ENCODE measurements at regions not wholly inside any gene's neighbourhood (a gene's known extent, or its start where the extent isn't known, plus 50 kb on each side); places are given as distances from the start of the nearest gene placed in this dataset.
"Not testable (repeated sequence)": the region's sequence is repeated elsewhere in the genome, so short reads cannot be mapped to it uniquely, and the experiment has no call there.

DNA sequence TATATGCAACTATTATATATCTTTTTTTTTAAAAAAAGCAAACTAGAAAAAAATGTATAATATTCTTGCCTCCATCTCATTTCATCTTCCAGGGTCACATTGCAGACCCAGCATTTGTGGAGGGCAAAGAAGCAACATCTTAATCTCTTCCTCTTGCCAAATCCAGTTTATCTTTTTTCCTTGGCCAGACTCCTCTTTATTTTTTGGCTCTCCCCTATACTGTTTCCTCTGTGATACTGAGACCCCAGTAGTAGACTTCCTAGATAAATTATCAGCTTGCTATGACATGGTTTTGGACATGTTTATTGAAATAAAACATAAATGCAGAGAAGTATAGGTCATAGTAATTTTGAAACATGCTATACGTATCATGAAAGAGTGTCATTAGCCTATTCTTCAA, 303.8 kb upstream of the DDHD1 start:
- no peak for DNase-seq

DNA sequence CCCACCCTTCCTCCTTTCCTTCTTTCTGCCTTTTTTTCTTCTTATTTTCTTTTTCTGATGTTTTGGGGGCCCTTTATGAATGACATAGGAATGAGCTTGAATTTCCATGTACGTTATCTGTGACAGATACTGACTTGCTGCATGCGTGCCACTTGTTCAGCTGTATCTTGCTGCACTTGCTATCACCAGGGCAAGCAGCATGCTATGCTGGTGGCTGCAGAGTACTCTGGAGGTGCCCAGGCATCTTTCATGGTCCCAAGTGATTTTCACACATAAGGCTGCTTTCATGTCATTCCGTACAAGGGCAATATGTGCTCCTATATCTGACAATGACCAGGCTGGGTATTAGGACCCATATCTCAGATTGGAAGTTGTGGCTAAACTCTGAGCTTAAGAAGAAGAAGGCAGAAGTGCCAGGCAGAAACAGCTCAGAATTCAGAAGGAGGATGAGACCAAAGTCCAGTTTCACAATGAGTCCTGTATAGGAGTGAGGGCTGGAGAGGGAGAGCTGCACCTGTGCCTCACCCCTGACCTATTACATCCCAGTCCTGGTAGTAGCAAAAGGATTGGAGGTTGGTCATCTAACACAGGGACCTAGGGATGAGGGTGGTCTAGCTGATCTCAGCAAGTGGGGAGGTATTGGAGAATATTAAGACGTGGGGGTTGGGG, 299.0 kb upstream of the DDHD1 start:
- DNase-seq = no peak

DNA sequence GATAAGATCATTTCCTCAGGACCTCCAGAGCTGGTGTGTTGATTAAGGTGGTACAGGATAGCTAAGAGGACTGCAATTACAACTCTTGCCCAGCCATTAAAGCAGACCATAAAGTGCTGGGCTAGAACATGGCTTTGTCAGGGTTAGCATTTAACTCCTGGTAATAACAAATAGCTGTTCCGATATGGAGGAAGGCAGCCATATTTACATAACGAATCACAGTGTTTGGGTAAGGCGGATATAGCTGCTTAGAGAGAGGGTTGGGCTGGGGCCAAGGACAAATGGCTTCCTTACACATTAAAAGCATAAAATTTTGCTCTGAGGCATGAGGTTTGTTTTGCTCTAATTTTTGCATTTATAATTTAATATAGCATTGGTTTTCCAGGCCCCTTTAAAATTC, 297.7 kb upstream of the DDHD1 start:
- peak; percentile 75 for DNase-seq

DNA sequence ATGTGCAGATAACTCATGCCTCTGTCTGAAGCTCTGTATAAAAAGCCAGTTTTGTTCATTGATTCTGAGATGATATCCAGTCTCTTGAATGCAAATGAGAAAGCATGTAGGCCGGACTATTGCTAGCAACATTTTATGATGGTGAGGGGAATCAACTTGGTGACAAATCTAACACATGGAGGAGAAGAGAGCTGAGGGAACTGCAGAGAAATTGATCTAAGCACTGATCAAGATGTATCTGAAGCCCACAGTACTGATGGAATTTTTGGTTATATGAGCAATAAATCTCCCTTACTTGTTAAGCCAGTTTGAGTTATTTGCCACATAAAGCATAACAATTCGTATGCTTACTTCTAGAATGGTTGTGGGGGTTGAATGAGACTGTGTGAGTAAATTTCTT, 295.6 kb upstream of the DDHD1 start:
- no peak for DNase-seq

DNA sequence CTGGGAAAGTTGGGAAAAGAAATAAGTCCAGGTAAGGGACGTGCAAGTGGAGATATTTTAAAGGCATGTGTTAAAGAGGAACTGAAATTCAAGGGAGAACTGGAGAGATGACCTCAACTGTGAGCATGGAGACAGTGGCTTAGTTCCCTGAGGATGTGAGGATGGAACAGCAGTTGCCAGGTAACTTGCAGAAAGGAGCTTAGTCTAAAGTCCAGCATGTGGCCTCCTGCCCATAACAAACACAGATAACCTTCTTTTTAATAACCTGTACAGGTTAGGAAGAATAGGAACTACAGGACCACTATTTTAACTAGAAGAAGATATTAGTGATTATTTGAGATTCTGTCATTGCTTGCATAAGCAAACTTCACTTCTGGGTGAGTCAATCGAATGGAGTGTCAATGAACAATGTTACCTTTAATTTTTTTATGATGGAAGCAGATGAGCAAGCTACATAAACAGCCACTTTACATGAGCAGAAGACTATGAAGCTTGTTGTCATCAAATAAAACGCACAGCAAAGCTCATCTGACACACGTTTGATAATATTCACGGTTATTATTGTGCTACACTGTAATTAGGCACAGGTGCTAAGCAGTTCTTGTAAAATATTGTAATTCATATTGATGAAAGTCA, 291.7 kb upstream of the DDHD1 start:
- no peak for DNase-seq

DNA sequence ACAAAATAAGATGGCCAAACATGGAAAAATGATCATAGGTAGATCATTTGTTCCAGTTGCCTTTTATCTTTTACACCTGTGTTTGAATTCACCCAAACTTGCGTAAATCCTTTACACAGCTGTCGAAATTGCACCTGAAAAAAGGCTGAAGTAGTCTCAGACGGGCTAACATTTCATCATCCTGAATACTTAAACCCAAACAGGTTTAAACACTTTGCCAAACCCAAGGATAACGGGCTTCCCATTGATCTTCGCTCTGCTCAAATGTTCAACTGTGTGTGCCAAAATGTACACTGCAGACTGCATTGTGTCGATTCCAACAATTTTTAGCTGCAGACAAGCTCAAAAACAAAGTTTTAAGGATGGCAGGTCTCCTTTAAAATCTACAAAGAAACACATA, 288.7 kb upstream of the DDHD1 start:
- no peak for DNase-seq

DNA sequence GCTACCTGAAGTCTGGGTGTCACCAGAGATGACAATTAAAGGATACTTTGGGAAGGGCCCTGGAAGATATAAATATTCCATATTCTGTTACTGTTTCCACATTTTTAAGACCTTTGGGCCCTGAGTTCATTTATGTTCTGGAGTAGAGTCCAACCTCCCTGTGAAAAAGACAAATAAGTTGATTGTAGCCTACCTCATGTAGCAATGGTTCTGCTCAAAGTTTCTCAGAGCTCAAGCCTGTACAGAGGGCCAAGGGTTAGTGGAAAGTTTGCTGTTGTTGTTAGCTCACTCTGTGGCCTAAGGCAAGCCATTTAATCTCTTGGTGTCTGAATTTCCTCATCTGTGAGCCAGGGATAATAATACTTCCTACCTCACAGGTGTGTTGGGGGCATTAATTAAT, 284.7 kb upstream of the DDHD1 start:
- no peak for DNase-seq

DNA sequence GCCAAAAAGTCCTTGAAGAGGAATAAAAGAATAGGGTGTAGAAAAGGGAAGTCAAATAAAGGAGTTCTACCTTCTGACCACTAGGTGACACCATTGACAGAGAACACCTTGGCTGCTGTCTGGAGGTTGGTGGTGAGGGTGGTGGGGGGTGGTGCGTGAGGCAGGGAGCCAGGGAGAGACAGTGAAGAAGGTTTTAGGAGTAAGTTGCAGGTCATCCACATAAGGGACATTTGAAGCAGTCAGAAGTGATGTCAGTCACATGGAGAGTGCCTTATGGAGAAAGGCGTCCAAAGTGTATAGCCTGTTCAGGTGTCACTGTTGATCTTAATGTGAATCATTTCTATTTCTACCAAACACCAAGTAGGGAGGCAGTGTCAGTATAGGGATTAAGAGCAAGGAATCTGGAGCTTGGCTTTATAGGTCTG, 279.3 kb upstream of the DDHD1 start:
- DNase-seq = peak; percentile 46

DNA sequence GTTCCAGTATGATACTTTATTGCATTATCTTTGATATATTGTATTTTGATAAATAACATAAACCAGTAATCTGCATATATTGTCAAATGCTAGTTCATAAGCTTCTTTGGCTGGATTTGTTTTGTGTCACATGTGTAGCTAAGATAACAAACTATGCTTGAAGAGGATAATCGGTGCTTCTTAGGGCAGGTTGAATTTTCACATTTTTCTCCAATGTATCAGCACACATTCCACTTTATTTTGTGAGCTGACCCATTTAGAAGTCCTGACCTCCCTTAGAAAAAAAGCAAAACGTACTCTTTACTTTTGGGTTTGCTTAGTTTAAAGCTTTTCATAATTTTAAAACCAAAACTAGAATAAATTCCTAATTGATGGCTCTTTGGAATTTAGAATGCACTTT, 277.7 kb upstream of the DDHD1 start:
- no peak for DNase-seq

DNA sequence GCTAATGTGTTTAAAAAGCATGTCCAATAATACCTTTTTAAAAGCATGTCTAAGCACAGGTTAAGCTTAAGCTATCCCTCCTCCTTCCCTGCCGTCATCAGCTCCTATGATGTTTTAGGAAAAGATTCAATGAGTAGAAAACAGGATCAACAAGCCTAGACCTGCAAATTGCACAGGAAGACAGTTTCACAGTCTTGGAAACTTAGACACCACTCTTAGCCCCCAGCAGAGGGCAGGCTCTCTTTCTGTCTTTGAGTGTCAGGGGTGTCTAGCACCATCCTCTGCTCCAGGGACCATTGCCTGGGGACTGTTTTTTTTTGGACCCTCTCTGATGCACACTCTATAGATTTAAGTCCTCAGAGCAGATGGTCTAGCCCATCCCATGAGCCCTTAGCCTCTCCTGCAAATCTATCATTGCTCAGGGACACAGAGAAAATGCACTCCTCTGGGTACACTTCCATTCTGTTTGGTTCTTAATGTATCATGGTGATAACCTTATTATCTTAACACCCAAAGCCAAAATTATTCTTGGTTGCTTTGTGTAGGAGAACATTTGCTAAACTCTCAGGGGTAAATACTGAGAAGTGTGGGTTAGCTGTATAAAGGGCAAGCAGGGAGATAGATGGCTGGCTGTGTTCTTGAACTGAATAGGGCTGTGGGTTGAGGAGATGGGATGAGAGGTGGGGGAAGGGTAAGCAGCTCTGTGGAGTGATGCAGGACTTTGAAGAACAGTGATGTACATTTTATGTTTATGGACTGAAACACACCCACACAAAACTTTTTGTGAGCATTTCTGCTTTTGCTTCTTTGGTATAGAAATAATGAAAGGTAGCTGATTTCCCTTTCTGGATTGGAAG, 259.9 kb upstream of the DDHD1 start:
- DNase-seq = peak; percentile 14

DNA sequence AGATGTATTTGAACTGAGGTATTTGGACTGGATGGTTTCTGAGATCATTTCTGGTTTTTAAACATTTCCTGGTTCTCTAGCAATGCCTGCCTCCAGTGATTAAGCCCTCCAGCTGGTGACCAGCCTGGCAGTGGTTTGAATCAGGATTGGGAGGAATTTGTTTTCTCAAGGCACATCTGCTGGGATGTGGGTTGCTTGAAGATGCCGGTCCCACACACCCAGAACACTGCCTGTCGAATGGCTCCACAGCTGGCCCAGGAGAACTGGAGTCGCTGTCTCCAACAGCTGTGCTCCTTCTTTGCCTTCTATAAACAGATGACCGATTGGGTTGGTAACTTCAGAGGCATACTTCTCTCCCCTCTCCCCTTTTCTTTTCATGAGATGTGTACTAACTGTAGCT, 258.0 kb upstream of the DDHD1 start:
- peak; percentile 66 for DNase-seq

DNA sequence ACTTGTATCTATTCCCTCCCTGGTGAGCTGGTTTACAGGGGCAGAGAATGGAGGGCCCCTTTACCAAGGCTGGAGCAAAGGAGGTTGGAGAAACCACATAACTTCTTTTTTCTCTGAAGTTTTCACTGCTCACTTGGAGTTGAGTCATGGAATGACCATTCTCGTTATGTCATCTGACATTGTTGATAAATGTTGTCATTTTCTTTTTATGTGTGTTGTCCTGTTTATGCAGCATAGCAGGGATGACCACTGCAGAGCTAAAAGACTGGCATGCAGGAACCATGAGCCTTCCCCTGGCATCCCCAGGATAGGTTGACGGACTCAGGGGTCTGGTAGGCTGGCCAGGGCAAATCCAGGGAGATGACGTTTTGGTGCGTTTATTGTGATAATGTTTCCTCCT, 256.8 kb upstream of the DDHD1 start:
- peak; percentile 37 for DNase-seq

DNA sequence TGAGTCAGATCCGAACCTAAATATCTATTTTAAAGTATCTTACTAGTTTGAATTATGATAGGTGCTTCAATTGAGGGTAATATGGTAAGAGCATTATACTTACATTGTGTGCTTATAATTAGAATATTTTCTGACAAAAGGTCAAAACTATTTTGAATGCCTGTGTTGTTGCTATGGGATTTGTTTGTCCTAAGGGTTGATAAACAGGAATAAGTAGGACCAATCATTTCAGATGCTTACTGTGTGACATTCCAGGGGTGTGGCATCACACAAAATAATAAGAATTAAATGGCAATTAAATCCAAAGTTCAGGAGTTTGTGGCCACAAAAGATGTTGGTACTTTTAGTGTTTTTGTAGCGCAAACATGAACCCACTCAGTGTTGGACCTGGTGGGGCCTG, 256.2 kb upstream of the DDHD1 start:
- DNase-seq = no peak

DNA sequence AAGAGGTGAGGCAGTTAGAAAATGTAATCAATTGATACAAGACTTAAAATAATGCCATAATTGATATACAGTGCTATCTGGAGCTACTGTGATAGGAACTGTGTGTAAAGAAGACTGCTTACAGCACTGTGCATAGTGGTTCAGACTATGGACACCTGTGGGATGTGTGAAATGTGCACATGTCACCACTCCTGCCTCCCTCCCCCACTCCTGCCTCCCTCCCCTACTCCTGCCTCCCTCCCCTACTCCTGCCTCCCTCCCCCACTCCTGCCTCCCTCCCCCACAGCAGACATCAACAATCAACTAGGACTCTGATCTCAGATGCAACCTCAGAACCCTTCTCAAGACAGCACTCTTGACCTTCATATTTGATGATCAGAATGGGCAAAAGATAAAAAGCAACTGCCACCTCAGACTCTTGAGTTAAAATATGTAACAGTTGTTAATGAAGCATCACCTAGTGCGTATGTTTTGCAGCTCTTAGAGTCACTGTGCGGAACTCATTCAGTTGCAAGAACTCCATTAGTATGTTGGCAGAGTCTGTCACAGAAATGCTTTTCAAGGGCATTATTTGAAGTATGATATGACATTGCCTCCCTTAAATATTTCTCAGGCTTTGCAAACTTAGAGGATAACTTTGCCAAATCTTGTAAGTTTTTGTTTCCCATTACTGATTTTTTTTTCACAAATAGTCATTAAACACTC, 255.2 kb upstream of the DDHD1 start:
- DNase-seq = no peak

DNA sequence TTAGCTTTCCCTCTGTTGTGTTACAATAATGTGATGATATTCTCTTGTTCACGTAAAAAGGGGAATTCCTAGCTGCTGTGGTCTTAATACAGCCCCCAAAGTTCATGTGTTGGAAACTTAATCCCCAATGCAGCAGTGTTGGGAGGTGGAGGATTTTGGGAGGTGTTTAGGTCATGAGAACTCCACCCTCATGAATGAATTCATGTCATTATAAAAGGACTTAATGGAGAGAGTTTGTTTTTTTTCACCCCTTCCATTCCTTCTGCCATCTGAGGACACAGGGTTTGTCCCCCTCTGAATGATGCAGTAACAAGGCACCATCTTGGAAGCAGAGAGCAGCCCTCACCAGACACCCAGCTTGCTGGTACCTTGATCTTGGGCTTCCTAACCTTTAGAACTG, 253.4 kb upstream of the DDHD1 start:
- DNase-seq = no peak

DNA sequence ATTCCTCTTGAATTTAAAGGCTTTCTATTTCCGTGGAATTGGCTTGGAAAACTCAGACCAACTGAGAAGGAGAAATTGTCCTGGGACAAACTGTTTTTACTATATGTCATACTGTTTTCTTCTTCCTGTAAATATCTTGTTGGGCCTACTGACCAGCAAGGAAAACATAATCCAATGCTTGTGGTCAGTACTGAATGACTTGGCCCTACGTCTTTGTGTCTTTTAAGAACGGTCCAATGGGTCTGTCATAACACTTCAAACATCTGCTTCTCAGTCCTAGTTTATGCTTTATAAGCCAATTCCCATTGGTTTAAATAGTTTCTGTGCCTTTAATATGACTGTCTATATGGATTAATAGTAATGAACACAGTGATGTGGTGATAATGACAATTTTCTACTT, 248.5 kb upstream of the DDHD1 start:
- DNase-seq = no peak

DNA sequence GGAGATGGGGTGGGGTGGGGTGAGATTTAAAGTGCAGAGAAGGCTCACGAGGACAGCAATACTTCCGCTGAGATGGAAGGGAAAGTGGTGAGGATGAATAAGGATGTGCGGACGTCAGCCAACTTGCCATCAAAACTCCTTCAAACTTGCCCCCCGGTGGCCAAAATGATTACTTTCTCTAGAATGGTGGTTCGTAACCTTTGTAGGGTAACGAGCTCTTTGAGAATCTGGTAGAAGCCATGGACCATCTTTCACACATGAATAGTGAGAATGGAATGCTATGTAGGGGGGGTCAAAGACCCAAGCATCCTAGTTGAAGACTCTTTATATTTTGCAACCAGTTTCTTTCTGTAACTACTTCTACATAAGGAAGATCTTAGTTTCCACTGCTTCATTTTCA, 245.9 kb upstream of the DDHD1 start:
- DNase-seq = peak; percentile 81

DNA sequence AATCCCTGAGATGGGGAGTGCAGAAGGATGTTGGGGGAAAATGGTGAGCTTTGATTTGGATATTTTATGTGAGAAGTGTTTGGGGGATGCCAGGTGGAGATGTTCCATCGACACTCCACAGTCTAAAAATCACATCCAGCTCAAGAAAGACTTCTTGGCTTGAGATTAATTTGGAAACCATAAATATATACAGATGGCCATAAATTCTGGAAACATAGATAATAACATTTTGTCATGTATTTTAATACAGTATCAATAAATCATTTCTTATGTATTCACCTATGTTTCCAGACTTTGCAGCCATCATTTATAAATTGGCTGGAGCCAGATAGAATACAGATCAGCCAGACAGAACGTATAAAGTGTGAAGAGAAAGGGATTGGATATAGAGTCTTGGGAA, 245.5 kb upstream of the DDHD1 start:
- no peak for DNase-seq

DNA sequence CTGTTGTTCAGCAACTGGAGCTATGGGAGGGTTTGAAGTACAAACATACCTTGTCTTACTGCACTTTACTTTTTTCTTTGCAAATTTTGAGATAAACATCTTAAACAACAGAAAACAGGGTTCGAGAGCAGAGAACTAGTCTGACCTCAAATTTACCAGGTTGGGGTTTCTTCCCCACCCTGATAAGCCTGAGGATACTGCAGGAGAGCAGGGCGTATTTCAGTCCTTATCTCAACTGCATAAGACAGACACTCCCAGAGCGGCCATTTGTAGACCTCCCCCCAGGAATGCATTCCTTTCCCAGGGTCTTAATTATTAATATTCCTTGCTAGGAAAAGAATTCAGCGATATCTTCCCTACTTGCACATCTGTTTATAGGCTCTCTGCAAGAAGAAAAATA, 242.1 kb upstream of the DDHD1 start:
- not testable (repeated sequence) for DNase-seq

DNA sequence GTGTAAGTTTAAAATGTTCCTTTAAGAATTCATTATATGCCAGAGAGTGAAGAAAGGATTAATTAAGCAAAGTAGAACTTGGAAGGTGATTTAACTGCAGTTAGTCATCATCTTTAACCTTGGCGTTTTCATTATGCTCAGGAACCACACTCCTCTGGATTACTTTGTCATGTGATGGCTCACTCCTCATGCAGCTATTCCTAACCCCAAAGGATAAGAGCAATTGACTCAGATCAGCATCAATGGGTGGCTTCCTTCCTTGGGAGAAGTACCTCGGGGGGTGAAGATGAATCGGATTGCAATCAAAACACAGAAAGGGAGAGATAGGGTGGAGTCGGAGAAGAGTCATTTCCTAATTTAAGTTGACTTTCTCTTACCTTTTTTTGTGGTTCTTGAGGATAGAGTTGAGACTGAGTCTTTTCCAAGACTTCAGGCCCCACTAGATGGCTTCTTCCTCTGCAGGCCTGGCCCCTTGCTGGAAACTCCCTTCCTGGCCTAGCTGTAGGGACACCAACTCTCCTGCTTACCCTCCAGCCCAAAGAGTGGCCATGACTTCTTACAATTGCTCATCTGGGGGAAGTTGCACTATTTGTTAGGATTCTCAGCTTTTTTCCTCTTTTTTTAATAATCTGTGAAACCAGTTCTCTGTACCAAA, 238.6 kb upstream of the DDHD1 start:
- DNase-seq = peak; percentile 91

DNA sequence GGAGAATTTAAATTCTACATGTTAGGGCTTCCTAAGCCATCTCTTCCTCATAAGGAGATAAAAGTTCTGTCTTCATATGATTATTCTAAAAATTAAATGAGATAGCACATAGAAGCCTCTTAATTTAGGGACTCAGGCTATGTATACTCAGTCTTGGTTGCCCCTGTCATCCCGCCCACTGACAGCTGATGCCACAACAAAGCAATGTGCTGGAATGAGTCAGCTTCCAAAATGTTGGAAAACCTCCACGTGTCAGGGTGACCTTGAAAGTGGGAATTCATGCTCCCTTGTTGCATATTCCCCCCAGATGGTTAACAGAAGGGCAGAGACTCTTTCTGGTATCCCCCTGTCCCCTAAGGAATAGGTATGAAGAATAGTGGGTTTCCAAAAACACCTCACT, 238.0 kb upstream of the DDHD1 start:
- peak; percentile 86 for DNase-seq

DNA sequence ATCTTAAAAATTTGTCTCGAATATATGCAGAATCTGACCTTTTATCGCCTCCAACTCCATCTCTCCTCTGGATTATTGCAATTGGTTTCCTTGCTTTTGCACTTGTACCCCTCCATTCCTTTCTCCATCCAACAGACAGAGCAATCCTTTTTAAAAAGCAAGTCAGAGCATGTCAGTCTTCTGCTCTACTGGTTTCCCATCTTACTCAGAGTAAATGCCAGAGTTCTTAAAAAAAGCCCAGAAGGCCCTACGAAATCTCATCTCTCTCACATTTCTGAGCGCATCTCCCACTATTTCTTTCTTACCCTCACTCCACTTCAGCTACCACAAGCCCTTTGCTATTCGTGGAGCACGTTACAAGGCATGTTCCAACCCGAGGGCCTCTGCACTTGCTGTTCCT, 236.9 kb upstream of the DDHD1 start:
- DNase-seq = no peak

DNA sequence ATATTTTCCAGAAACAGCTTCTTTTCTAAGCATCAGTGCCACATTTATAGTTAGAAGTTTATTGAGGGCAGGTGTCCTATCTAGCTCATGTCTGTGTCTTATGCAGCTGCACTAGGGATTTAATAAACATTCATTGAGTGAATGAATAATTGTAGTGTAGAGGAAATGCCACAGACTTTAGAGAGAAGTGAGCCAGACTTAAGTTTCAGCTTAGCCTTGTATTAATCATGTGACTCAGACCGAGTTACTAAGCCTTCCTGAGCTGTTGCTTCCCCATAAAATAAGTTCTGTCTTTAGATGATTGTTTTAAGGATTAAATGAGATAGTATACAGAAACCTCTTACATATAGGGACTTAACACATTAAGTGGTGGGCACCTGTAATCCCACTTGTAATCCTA, 236.1 kb upstream of the DDHD1 start:
- DNase-seq = peak; percentile 49

All from fibroblast of upper back skin (primary cell).